Gastrocnemius medialis (tissue), 4 donors: ENCODE measurements at regions not wholly inside any gene's neighbourhood (a gene's known extent, or its start where the extent isn't known, plus 50 kb on each side); places are given as distances from the start of the nearest gene placed in this dataset.

Source experiments
- ATAC-seq, 2 donors: fragments of 150-250 bp; one replicate each; pipeline ENCODE4 v1.9.1; 2016
- DNase-seq, 2 donors: peaks; one replicate each; pipeline ENCODE4 v3.0.0-alpha.2; 2019
- H3K27ac ChIP-seq, 4 donors: fragments of 200-600 bp; sonication (generic); 1 replicate in 1 of 4; 2 replicates in 3 of 4; pipeline ENCODE4 v1.5.1; 2016 to 2018; ENCODE audit warnings: mild to moderate bottlenecking in 2 of 4, moderate library complexity in 1 of 4
- H3K27me3 ChIP-seq, 3 donors: fragments of 200-600 bp; sonication (generic) in 2 of 3; 1 replicate in 1 of 3; 2 replicates in 2 of 3; pipeline versions ENCODE4 v1.5.1 to v1.6.0; 2016 to 2019; ENCODE audit warnings: mild to moderate bottlenecking in 1 of 3, moderate library complexity in 1 of 3
- H3K36me3 ChIP-seq, 2 donors: fragments of 200-600 bp; sonication (generic) in 1 of 2; one replicate each; pipeline ENCODE4 v1.5.1; 2017 to 2018
- H3K4me1 ChIP-seq, 2 donors: fragments of 200-600 bp; sonication (generic) in 1 of 2; one replicate each; pipeline ENCODE4 v1.5.1; 2016 to 2017; ENCODE audit warnings: mild to moderate bottlenecking in 2 of 2
- H3K4me3 ChIP-seq, 4 donors: fragments of 200-600 bp; sonication (generic) in 3 of 4; 1 replicate in 1 of 4; 2 replicates in 3 of 4; pipeline ENCODE4 v1.5.1; 2016 to 2019; ENCODE audit warnings: mild to moderate bottlenecking in 2 of 4
- H3K9me3 ChIP-seq, 3 donors: fragments of 200-600 bp; sonication (generic) in 2 of 3; 1 replicate in 1 of 3; 2 replicates in 2 of 3; pipeline ENCODE4 v1.5.1; 2016 to 2019
- CTCF ChIP-seq, 5 experiments: fragments of 450-650 bp in 3 of 5; fragments of 200-600 bp in 2 of 5; sonication (generic) in 2 of 5; IDR thresholded peaks in 4 of 5; conservative IDR thresholded peaks in 1 of 5; 1 replicate in 4 of 5; 2 replicates in 1 of 5; pipeline ENCODE4 v1.5.1; 2016 to 2019; ENCODE audit warnings: antibody characterized with exemption in 5 of 5, mild to moderate bottlenecking in 3 of 5, moderate library complexity in 3 of 5
- POLR2A ChIP-seq, 2 donors: fragments of 450-650 bp; IDR thresholded peaks; one replicate each; pipeline ENCODE4 v1.6.1; 2017; ENCODE audit warnings: antibody characterized with exemption in 2 of 2, mild to moderate bottlenecking in 2 of 2, moderate library complexity in 2 of 2
- in situ Hi-C, 4 donors: fragments of 200-750 bp; cut with MboI; loops; one replicate each; pipeline versions ENCODE4 v1.15.0 to v1.8.0; 2017; ENCODE audit warnings: low sequenced_read_pairs in 4 of 4
- intact Hi-C: fragments of 100-400 bp; cut with DNase I; formaldehyde crosslinking; loops from one replicate; pipeline ENCODE4 v1.15.1; 2023; ENCODE audit warnings: low total_unique reads

- intact Hi-C loops: no loop called here
- Histone ChIP-seq H3K4me3 (no peak overlapping the region), H3K4me1 (no peaks in the 10 kb centered on the region), H3K27ac (no peak overlapping the region), H3K27me3 (no peaks in the 10 kb centered on the region), H3K36me3 (no peaks in the 10 kb centered on the region), H3K9me3 (no peaks in the 10 kb centered on the region)
- in situ Hi-C loops: no loop called here
- ATAC-seq: no peak
- no peak for DNase-seq
- TF ChIP-seq CTCF (IDR thresholded peaks at IDR 0.05 in 4 of 5, conservative IDR thresholded peaks at IDR 0.05 in 1 of 5) (no peak), POLR2A (IDR thresholded peaks at IDR 0.05) (no peak)
These were observed 813.7 kb upstream of the ACVR2A start for GRCh38 chr2:147030966-147031720.

GRCh38 chr2:147027436-147027835, 817.4 kb upstream of the ACVR2A start:
- in situ Hi-C loops (no loop called here), intact Hi-C loops (no loop called here)
- H3K27me3 ChIP-seq: no peaks in the 10 kb centered on the region
- TF ChIP-seq CTCF (IDR thresholded peaks at IDR 0.05 in 4 of 5, conservative IDR thresholded peaks at IDR 0.05 in 1 of 5): no peak
- no peak for TF ChIP-seq POLR2A (IDR thresholded peaks at IDR 0.05)
- no peak overlapping the region for H3K4me3 ChIP-seq
- no peaks in the 10 kb centered on the region for H3K36me3 ChIP-seq
- no peak for ATAC-seq
- H3K4me1 ChIP-seq: no peaks in the 10 kb centered on the region
- peaks cover 0 to 5% (median 0%) of the 10 kb centered on the region in 3 donors for H3K9me3 ChIP-seq
- no peak overlapping the region for H3K27ac ChIP-seq
- no peak for DNase-seq

GRCh38 chr2:147026664-147027295, 818.0 kb upstream of the ACVR2A start:
- Histone ChIP-seq H3K36me3 (no peaks in the 10 kb centered on the region), H3K27me3 (no peaks in the 10 kb centered on the region), H3K27ac (no peak overlapping the region), H3K9me3 (peaks cover 0 to 6% (median 0%) of the 10 kb centered on the region in 3 donors), H3K4me1 (no peaks in the 10 kb centered on the region), H3K4me3 (no peak overlapping the region)
- ATAC-seq (no peak), DNase-seq (no peak)
- intact Hi-C loops: no loop called here
- TF ChIP-seq CTCF (IDR thresholded peaks at IDR 0.05 in 4 of 5, conservative IDR thresholded peaks at IDR 0.05 in 1 of 5) (no peak), POLR2A (IDR thresholded peaks at IDR 0.05) (no peak)
- in situ Hi-C loops: no loop called here

- Histone ChIP-seq H3K27me3 (no peaks in the 10 kb centered on the region), H3K4me1 (no peaks in the 10 kb centered on the region), H3K9me3 (peaks cover 0 to 6% (median 0%) of the 10 kb centered on the region in 3 donors), H3K36me3 (no peaks in the 10 kb centered on the region), H3K4me3 (no peak overlapping the region), H3K27ac (no peak overlapping the region)
- DNase-seq (no peak), ATAC-seq (peak; percentile 65 to 79)
- in situ Hi-C loops (no loop called here), intact Hi-C loops (no loop called here)
- no peak for TF ChIP-seq POLR2A (IDR thresholded peaks at IDR 0.05)
- TF ChIP-seq CTCF (IDR thresholded peaks at IDR 0.05 in 4 of 5, conservative IDR thresholded peaks at IDR 0.05 in 1 of 5): no peak
These were observed 818.9 kb upstream of the ACVR2A start for GRCh38 chr2:147025646-147026585.
